ENCODE measurements at regions not wholly inside any gene's neighbourhood (a gene's known extent, or its start where the extent isn't known, plus 50 kb on each side); places are given as distances from the start of the nearest gene placed in this dataset.

DNA sequence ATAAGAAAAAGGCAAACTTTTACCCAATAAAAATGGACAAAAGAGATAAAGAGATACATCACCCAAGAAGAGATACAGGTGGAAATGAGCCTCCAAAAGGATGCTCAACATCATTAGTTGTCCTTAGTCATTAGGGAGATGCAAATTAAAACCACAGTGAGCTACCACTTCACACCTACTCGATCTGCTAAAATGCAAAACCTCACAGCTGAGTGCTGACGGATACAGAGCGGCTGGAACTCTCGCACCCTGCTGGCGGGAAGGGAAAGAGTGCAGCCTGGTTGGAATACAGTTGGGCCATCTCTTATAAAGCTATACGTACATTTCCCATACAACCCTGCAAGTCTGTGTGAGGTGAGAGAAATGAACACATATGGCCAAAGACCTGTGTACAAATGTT, 78.5 kb upstream of the PRR20G start:
- Histone ChIP-seq H3K9me3 (no peaks in the 10 kb centered on the region), H3K27ac (no peak overlapping the region), H3K36me3 (no peaks in the 10 kb centered on the region), H3K4me3 (ENCODE audit: low read depth in 1 of 2, low read length in 1 of 2) (no peak overlapping the region), H3K4me1 (ENCODE audit: control insufficient read depth in 1 of 2, insufficient read depth in 1 of 2, low read depth in 1 of 2, low read length in 1 of 2) (no peaks in the 10 kb centered on the region), H3K27me3 (peaks cover 18% of the 10 kb centered on the region)
- TF ChIP-seq, protein P1, sequence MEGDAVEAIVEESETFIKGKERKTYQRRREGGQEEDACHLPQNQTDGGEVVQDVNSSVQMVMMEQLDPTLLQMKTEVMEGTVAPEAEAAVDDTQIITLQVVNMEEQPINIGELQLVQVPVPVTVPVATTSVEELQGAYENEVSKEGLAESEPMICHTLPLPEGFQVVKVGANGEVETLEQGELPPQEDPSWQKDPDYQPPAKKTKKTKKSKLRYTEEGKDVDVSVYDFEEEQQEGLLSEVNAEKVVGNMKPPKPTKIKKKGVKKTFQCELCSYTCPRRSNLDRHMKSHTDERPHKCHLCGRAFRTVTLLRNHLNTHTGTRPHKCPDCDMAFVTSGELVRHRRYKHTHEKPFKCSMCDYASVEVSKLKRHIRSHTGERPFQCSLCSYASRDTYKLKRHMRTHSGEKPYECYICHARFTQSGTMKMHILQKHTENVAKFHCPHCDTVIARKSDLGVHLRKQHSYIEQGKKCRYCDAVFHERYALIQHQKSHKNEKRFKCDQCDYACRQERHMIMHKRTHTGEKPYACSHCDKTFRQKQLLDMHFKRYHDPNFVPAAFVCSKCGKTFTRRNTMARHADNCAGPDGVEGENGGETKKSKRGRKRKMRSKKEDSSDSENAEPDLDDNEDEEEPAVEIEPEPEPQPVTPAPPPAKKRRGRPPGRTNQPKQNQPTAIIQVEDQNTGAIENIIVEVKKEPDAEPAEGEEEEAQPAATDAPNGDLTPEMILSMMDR (IDR thresholded peaks at IDR 0.05) = no peak

DNA sequence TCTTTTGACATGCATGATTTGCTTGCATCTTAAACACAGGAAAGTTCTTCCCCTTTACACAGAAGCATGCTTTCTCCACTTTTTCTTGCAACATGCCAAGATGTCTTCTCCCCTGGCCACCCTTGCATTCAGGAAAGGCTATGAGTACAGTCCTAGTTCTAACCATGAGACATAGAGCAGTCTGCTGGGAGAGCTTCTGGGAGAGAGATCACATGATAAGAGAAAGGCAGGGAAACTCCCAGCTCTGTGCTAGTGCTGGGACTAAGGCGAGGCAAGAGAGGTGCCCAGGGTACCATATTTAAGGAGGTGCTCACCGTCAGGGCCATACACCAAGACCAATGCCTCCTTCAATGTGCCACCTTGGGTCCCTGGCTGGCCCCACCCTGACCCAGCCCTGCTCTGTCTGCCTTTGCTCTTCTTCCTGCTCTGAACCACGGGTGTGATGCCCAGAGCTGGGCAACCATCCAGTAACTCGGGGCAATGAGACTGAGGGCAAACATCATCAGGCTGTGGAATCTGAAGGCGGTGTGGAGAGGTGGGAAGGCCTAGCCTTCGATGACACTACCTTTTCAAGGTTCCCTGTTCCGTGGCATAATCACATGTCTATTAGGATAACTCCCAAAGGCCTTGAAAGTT, 77.4 kb upstream of the PRR20G start:
- Histone ChIP-seq H3K27ac (no peak overlapping the region), H3K27me3 (peaks cover 18% of the 10 kb centered on the region), H3K9me3 (no peaks in the 10 kb centered on the region), H3K36me3 (no peaks in the 10 kb centered on the region), H3K4me3 (ENCODE audit: low read depth in 1 of 2, low read length in 1 of 2) (no peak overlapping the region), H3K4me1 (ENCODE audit: control insufficient read depth in 1 of 2, insufficient read depth in 1 of 2, low read depth in 1 of 2, low read length in 1 of 2) (no peaks in the 10 kb centered on the region)
- TF ChIP-seq, protein P1 (IDR thresholded peaks at IDR 0.05) = no peak

DNA sequence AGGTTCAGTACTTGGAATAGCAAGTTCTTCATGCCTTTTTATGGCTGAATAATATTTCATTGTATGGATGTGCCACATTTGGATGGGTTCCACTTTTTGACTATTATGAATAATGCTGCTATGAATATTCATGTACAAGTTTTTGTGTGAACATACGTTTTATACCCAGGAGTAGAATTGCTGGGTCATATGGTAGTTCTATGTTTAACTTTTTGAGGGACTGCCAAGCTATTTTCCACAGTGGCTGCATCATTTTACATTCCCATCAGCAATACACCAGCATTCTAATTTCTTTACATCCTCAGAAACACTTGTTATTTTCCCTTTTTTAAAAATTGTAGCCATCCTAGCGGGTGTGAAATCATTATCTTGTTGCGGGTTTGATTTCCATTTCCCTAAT, 76.0 kb upstream of the PRR20G start:
- peaks cover 18% of the 10 kb centered on the region for H3K27me3 ChIP-seq

DNA sequence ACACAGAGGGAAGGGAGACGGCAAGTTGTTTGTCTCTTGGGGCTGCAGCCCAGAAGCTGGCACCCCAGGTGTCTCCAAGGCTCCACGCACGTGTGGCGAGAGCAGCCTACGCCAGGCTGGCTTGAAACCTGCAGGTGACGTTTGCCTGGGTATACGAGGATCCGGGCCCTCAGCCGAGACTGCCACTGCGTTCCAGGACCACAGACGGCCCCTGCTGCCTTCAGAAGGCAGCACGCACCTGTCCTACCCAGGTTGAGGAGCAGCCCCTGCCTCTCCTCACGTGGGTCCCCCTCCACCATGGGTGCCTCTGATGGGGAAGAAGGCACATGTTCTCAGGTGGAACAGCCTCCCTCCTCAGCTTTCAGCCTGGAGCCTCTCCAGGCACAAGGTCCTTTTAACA, 75.3 kb upstream of the PRR20G start:
- Histone ChIP-seq H3K36me3 (no peaks in the 10 kb centered on the region), H3K4me1 (ENCODE audit: control insufficient read depth in 1 of 2, insufficient read depth in 1 of 2, low read depth in 1 of 2, low read length in 1 of 2) (no peaks in the 10 kb centered on the region), H3K27me3 (peaks cover 18% of the 10 kb centered on the region), H3K27ac (no peak overlapping the region), H3K4me3 (ENCODE audit: low read depth in 1 of 2, low read length in 1 of 2) (no peak overlapping the region), H3K9me3 (no peaks in the 10 kb centered on the region)
- TF ChIP-seq, protein P1 (IDR thresholded peaks at IDR 0.05) = no peak

More for the DNA sequence above, 76.0 kb upstream of the PRR20G start:
- Histone ChIP-seq H3K27ac (no peak overlapping the region), H3K4me1 (ENCODE audit: control insufficient read depth in 1 of 2, insufficient read depth in 1 of 2, low read depth in 1 of 2, low read length in 1 of 2) (no peaks in the 10 kb centered on the region), H3K4me3 (ENCODE audit: low read depth in 1 of 2, low read length in 1 of 2) (no peak overlapping the region), H3K36me3 (no peaks in the 10 kb centered on the region), H3K9me3 (no peaks in the 10 kb centered on the region)
- TF ChIP-seq, protein P1 (IDR thresholded peaks at IDR 0.05) = no peak

DNA sequence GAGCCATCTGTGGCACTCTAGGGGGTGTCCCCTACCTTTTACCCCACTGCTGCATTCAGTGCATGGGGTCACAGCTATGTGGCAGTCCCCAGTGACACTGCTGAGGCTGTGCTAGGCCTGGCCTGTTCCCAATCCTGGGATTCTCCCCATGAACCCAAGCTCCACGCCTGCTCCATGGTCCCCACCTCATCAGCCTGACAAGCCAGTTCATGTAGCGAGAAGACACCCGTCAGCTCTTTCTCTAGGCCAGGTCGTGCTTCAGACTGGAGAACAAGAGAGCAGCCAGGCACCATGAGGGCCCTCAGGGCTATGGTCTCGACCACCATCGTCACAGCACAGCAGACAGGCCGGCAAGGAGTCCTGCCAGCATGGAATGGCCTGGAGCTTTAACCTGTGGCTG, 72.8 kb upstream of the PRR20G start:
- Histone ChIP-seq H3K27me3 (peaks cover 12% of the 10 kb centered on the region), H3K9me3 (no peaks in the 10 kb centered on the region), H3K27ac (no peak overlapping the region), H3K4me3 (ENCODE audit: low read depth in 1 of 2, low read length in 1 of 2) (no peak overlapping the region), H3K4me1 (ENCODE audit: control insufficient read depth in 1 of 2, insufficient read depth in 1 of 2, low read depth in 1 of 2, low read length in 1 of 2) (no peaks in the 10 kb centered on the region), H3K36me3 (no peaks in the 10 kb centered on the region)
- TF ChIP-seq, protein P1 (IDR thresholded peaks at IDR 0.05) = no peak

Data from neutrophil (primary cell).